ENCODE measurements at regions not wholly inside any gene's neighbourhood (a gene's known extent, or its start where the extent isn't known, plus 50 kb on each side); places are given as distances from the start of the nearest gene placed in this dataset.

DNA sequence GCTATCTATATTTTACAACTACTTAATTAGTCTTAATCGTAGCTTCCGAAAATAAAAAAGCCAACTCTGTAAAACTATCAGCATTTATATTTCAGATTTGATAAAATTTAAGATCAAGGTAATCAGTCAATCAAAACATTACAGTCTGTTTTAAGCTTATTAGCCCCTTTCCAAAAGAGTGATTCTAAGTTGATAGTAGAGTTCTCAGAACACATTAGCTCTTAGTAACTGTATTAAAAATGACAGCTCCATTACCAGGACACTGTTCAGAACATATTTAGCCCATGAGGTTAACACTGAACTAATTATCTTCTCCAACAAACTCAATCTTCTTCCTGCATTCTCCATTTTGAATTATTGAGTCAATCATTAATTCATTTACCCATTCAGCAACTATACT lies 110.3 kb upstream of the PALS2 start:
- no peak for TF ChIP-seq CTCF (IDR thresholded peaks at IDR 0.05; ENCODE audit: low read depth, low read length)
- Histone ChIP-seq H3K4me3 (ENCODE audit: low read depth, low read length) (no peak overlapping the region), H3K27me3 (ENCODE audit: control insufficient read depth, insufficient read depth, low read length) (peaks cover 2% of the 10 kb centered on the region), H3K9me3 (ENCODE audit: control insufficient read depth, insufficient read depth, low read length) (no peaks in the 10 kb centered on the region), H3K27ac (ENCODE audit: low read depth, low read length) (no peak overlapping the region)
- no peak for DNase-seq (ENCODE audit: low read depth, low spot score)
- ChIA-PET CTCF (interaction anchor here (1.0 kb wide), 1 partner anchor 175 kb away, joined by 3 read pairs; no protein-coding TSS in a partner anchor), POLR2A (no interaction called here)

DNA sequence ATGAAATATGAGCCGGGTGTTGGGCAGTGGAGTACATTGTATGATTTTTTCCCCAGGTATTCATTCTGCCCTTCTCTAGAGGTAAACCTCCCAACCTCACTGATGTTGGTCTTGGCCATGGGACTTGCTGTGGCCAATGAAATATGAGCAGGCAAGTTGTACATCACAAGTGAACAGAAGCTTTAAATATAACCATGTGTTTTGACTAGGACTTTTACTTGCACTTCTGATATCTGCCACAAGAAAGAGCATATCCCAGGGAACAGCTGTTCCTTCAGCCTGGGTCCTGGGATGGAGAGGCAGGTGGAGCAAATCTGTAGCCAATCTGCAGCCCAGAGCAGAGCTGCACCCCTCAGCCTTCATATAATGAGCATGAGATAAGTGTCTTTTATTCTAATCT lies 109.8 kb upstream of the PALS2 start:
- TF ChIP-seq CTCF (IDR thresholded peaks at IDR 0.05; ENCODE audit: low read depth, low read length) = no peak
- no peak overlapping the region for H3K4me3 ChIP-seq (ENCODE audit: low read depth, low read length)
- ChIA-PET CTCF (interaction anchor here (1.0 kb wide), 1 partner anchor 175 kb away, joined by 3 read pairs; no protein-coding TSS in a partner anchor), POLR2A (no interaction called here)
- H3K9me3 ChIP-seq (ENCODE audit: control insufficient read depth, insufficient read depth, low read length) = no peaks in the 10 kb centered on the region
- H3K27ac ChIP-seq (ENCODE audit: low read depth, low read length) = no peak overlapping the region
- H3K27me3 ChIP-seq (ENCODE audit: control insufficient read depth, insufficient read depth, low read length) = peaks cover 2% of the 10 kb centered on the region
- no peak for DNase-seq (ENCODE audit: low read depth, low spot score)

DNA sequence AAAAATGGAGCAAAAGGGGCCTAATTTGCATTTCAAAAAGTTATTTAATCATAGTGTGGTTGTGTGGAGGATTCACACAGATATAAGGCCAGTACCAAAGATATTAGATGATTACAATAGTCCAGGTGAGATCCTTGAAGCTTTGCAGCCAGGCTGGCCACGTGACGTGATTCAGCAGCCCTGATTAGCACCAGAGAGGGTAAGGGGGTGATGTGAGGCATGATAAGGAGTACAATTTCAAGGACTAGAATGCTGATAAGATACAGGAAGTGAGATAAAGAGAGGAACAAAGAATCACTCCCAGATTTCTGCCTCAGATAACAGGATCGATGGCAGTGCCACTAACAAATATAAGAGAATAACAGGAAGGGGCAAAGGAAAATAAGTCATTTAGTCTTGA lies 108.4 kb upstream of the PALS2 start:
- no peaks in the 10 kb centered on the region for H3K9me3 ChIP-seq (ENCODE audit: control insufficient read depth, insufficient read depth, low read length)
- ChIA-PET CTCF (no interaction called here), POLR2A (no interaction called here)
- H3K27me3 ChIP-seq (ENCODE audit: control insufficient read depth, insufficient read depth, low read length) = peaks cover 2% of the 10 kb centered on the region
- no peak for DNase-seq (ENCODE audit: low read depth, low spot score)
- TF ChIP-seq CTCF (IDR thresholded peaks at IDR 0.05; ENCODE audit: low read depth, low read length) = no peak
- H3K4me3 ChIP-seq (ENCODE audit: low read depth, low read length) = no peak overlapping the region
- no peak overlapping the region for H3K27ac ChIP-seq (ENCODE audit: low read depth, low read length)

GRCh38 chr7:24466168-24466768 lies 107.0 kb upstream of the PALS2 start:
- no peak overlapping the region for H3K4me3 ChIP-seq (ENCODE audit: low read depth, low read length)
- H3K9me3 ChIP-seq (ENCODE audit: control insufficient read depth, insufficient read depth, low read length) = no peaks in the 10 kb centered on the region
- H3K27ac ChIP-seq (ENCODE audit: low read depth, low read length) = no peak overlapping the region
- DNase-seq (ENCODE audit: low read depth, low spot score) = no peak
- ChIA-PET POLR2A (no interaction called here), CTCF (no interaction called here)
- peaks cover 2% of the 10 kb centered on the region for H3K27me3 ChIP-seq (ENCODE audit: control insufficient read depth, insufficient read depth, low read length)
- TF ChIP-seq CTCF (IDR thresholded peaks at IDR 0.05; ENCODE audit: low read depth, low read length) = no peak

GRCh38 chr7:24469118-24469517 lies 104.1 kb upstream of the PALS2 start:
- H3K27me3 ChIP-seq (ENCODE audit: control insufficient read depth, insufficient read depth, low read length) = no peaks in the 10 kb centered on the region
- H3K4me3 ChIP-seq (ENCODE audit: low read depth, low read length) = no peak overlapping the region
- DNase-seq (ENCODE audit: low read depth, low spot score) = no peak
- no peak for TF ChIP-seq CTCF (IDR thresholded peaks at IDR 0.05; ENCODE audit: low read depth, low read length)
- H3K9me3 ChIP-seq (ENCODE audit: control insufficient read depth, insufficient read depth, low read length) = no peaks in the 10 kb centered on the region
- H3K27ac ChIP-seq (ENCODE audit: low read depth, low read length) = no peak overlapping the region
- ChIA-PET POLR2A (no interaction called here), CTCF (no interaction called here)
